GM10266 (cell line): ENCODE measurements at regions not wholly inside any gene's neighbourhood (a gene's known extent, or its start where the extent isn't known, plus 50 kb on each side); places are given as distances from the start of the nearest gene placed in this dataset.

Experiments
- DNase-seq: peaks from one replicate; pipeline ENCODE4 v3.0.0; 2012; ENCODE audit errors: extremely low spot score
- TF ChIP-seq, protein P1 (sequence below): IDR thresholded peaks from 2 replicates; pipeline ENCODE4 v1.5.1; 2012; ENCODE audit warnings: mild to moderate bottlenecking, low read depth; ENCODE audit not compliant: control insufficient read depth, insufficient read depth; ENCODE audit errors: missing control alignments

DNA sequence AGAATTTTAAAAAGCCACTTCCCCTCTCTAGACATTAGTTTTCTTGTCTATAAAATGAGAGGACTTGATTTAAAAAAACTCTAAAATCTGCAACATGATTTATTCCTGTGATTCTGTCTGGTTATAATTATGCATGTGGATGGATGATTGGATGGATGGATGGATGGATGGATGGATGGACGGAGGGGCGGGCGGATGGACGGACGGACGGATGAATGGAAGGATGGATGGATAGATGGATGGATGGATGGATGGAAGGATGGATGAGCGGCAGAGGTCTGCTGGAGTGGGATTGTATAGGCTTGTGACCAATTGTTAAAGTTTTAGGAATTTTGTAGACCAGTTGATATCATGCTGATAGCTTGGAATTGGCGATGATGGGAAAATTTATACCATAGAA is 135.2 kb upstream of the TIAM1 start:
- TF ChIP-seq, protein P1, sequence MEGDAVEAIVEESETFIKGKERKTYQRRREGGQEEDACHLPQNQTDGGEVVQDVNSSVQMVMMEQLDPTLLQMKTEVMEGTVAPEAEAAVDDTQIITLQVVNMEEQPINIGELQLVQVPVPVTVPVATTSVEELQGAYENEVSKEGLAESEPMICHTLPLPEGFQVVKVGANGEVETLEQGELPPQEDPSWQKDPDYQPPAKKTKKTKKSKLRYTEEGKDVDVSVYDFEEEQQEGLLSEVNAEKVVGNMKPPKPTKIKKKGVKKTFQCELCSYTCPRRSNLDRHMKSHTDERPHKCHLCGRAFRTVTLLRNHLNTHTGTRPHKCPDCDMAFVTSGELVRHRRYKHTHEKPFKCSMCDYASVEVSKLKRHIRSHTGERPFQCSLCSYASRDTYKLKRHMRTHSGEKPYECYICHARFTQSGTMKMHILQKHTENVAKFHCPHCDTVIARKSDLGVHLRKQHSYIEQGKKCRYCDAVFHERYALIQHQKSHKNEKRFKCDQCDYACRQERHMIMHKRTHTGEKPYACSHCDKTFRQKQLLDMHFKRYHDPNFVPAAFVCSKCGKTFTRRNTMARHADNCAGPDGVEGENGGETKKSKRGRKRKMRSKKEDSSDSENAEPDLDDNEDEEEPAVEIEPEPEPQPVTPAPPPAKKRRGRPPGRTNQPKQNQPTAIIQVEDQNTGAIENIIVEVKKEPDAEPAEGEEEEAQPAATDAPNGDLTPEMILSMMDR, result no peak
- no peak for DNase-seq

DNA sequence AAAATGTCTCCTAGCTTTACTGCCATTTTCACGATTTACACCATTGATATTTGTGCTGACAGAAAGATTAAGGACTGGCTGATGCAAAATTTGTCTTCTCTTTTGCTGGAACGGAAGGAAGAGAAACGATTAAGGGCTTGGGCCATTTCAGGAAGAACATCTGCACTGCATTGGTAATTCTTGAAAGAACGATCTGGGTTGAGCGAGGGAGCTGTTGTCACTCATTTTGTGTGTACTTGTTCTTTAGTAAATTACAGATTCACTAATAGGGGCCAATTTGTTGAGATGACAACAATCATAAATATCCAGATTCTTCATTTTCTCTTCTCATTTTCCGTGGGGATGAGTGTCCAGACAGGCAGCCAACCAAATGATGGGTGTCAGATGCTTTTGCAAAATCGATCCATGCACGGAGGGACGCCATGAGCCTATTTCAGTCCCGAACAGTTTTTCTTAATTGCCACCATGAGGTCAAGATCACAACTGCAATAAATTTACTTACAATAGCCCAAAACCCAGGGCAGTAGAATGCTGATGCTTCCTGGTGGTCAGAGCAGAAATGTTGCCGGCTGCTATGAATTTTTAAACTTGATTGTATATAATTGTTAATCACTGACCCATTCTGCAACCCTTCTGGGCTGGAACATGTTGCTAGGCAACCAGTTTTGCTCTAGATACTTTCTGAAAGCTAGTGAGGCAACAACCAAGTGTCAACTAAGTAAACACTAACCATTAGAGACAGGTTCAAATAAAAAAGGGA is 132.4 kb upstream of the TIAM1 start:
- DNase-seq, result no peak
- TF ChIP-seq, protein P1, result no peak

DNA sequence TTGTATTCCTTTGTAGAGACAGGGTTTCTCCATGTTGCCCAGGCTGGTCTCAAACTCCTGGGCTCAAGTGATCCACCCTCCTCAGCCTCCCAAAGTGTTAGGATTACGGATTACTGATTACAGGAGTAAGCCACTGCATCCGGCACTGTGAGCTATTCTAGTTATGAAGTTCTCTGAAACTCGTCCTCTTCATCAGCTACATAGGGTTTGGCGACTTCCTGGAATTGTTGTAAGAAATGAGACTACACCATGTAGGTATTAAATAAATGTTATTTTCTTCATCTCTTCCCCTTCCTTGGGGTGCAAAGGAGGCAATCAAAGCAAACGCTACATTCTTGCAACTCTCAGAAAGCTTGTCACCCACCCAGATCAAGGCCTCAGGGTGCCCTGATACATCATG is 131.2 kb upstream of the TIAM1 start:
- TF ChIP-seq, protein P1, result no peak
- no peak for DNase-seq

DNA sequence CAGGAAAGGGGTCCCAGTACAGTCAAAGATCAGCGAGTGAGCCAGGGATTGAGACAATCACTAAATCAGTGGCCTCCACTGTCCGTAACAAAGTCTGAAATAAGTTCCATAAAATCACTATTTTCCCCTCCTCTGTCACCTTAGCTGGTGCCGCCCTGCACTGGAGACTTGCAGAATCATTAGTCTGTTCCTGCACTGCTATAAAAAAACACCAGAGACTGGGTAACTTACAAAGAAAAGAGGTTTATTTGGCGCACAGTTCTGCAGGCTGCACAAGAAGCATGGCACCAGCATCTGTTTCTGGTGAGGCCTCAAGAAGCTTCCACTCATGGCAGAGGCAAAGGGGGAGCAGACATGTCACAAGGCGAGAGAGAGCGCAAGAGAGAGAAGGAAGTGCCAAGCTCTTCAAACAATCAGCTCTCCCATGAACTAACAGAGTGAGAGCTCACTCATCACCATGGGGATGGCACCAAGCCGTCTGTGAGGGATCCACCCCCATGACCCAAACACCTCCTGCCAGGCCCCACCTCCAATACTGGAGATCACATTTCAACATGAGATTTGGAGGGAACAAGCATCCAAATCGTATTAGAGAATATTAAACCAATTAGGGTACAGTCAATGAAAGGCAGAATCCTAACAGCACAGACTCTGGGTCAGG is 129.8 kb upstream of the TIAM1 start:
- DNase-seq, result no peak
- TF ChIP-seq, protein P1, result no peak

DNA sequence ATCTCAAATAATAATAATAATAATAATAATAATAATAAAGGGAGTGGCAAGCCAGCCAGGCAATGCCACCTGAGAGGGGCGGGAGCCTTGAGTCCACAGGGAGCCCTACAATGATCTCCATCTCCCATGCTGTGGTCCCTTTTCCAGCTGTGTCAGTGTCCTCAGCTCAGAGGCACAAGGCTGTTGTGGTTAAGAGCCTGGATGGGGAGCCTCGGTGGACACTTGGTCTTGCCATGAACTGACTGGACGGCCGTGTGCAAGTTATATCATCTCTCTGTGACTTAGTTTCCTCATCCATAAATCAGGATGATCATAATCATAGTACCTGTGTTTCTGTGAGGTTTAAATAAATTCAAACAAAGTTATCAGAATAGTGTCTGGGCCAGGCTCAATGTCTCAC is 127.8 kb upstream of the TIAM1 start:
- TF ChIP-seq, protein P1, result no peak
- DNase-seq, result no peak

DNA sequence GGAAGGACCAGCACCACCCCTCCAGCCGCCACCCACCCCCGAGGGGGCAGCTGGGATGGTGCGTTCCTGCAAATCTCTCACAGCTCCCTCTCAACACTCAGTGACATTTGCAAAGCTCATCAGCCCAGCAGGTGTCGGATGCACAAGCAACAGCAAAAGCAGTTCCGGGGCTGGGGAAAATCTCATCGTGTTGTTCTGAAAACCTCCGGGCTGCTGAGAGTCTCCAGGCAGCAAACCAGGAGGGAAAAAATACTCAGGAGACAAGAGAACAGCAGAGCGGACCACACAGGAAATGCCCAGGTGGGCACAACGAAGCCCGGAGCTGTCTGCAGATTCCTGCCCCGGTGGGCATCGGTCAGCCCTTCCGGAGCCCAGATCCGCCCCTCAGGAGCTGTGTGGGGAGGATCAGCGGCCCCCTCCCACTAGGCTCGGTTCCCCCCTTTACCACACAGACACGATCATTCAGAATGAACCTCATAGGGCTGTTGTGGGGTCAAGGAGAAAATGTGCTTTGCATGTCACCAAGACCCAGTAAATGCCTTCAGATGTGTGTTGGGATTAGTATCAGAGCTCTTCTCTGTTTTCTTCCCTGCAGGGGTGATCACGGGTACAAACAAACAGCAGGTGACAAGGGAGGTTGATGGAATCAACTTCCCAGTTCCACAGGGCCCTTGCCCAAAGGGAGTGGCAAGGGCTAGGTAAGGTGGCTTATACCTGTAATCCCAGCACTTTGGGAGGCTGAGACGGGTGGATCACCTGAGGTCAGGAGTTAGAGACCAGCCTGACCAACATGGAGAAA is 127.0 kb upstream of the TIAM1 start:
- TF ChIP-seq, protein P1, result no peak
- no peak for DNase-seq

DNA sequence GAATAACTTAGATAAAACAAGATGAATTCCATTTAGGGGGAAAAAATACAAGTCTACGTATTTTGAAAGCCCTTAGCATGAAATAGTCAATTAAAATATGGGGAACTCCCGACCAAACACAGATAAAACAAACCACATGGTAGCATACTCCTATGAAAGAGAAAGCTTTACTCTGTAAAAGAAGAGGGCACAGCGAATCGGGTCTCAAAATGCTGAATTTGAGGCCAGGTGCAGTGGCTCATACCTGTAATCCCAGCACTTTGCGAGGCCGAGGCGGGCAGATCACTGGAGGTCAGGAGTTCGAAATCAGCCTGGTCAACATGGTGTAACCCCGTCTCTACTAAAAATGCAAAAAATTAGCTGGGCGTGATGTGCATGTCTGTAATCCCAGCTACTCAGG is 116.9 kb upstream of the TIAM1 start:
- no peak for DNase-seq
- TF ChIP-seq, protein P1, result no peak
